Upper lobe of left lung (tissue), 6 donors: ENCODE measurements at regions not wholly inside any gene's neighbourhood (a gene's known extent, or its start where the extent isn't known, plus 50 kb on each side); places are given as distances from the start of the nearest gene placed in this dataset.

Experiments
- ATAC-seq, 2 donors: fragments of 200-7000 bp; cut with Tn5 transposase; one replicate each; pipeline ENCODE4 v1.9.1; 2022; ENCODE audit warnings: mild to moderate bottlenecking in 2 of 2, moderate library complexity in 2 of 2; ENCODE audit not compliant: low FRiP score in 2 of 2
- DNase-seq, 2 donors: peaks; one replicate each; pipeline ENCODE4 v3.0.0-alpha.2; 2019 to 2020
- H3K27ac ChIP-seq, 4 donors: fragments of 200-600 bp; sonication (generic); one replicate each; pipeline ENCODE4 v1.5.1; 2016 to 2019
- H3K27me3 ChIP-seq, 4 donors: fragments of 200-600 bp; sonication (generic); one replicate each; pipeline ENCODE4 v1.5.1; 2017 to 2019
- H3K36me3 ChIP-seq, 4 donors: fragments of 200-600 bp; sonication (generic); one replicate each; pipeline ENCODE4 v1.5.1; 2016 to 2019
- H3K4me1 ChIP-seq, 4 donors: fragments of 200-600 bp; sonication (generic); one replicate each; pipeline ENCODE4 v1.5.1; 2018 to 2019
- H3K4me3 ChIP-seq, 4 donors: fragments of 200-600 bp; sonication (generic); one replicate each; pipeline ENCODE4 v1.5.1; 2017 to 2019; ENCODE audit warnings: mild to moderate bottlenecking in 2 of 4, moderate library complexity in 1 of 4
- H3K9me3 ChIP-seq, 4 donors: fragments of 200-600 bp; sonication (generic); one replicate each; pipeline ENCODE4 v1.5.1; 2018 to 2019
- CTCF ChIP-seq, 6 experiments: fragments of 450-650 bp in 4 of 6; fragments of 200-600 bp in 2 of 6; sonication (generic) in 2 of 6; IDR thresholded peaks; one replicate each; pipeline ENCODE4 v1.5.1; 2016 to 2019; ENCODE audit warnings: antibody characterized with exemption in 6 of 6
- EP300 ChIP-seq, 4 donors: sonication (generic); formaldehyde crosslinking; IDR thresholded peaks; one replicate each; pipeline ENCODE4 v1.5.1; 2017; ENCODE audit warnings: antibody characterized with exemption in 4 of 4, control low read depth in 2 of 4
- POLR2A ChIP-seq, 4 donors: fragments of 450-650 bp; IDR thresholded peaks; one replicate each; pipeline ENCODE4 v1.5.1; 2016 to 2017; ENCODE audit warnings: antibody characterized with exemption in 4 of 4, mild to moderate bottlenecking in 2 of 4
- POLR2AphosphoS5 ChIP-seq, 2 donors: sonication (generic); formaldehyde crosslinking; IDR thresholded peaks; one replicate each; pipeline ENCODE4 v1.5.1; 2017; ENCODE audit warnings: antibody characterized with exemption in 2 of 2
- WGBS, 2 donors: methylation state at CpG; one replicate each; pipeline ENCODE4 v1.1.5; 2017 to 2018; 5-methylcytosine and 5-hydroxymethylcytosine counted together
- donor health status: DM: no; HTN: no; CAD: no; lungs with moderate emphysema.
- donor health status: DM: no; HTN: yes; CAD: no; lungs with severe emphysema.

- Histone ChIP-seq H3K27ac (no peak overlapping the region), H3K27me3 (no peaks in the 10 kb centered on the region), H3K9me3 (no peaks in the 10 kb centered on the region), H3K4me3 (no peak overlapping the region), H3K36me3 (no peaks in the 10 kb centered on the region), H3K4me1 (no peaks in the 10 kb centered on the region)
- ATAC-seq (no peak), DNase-seq (no peak)
- WGBS, 2 donors = 89 to 95% methylated on average over 4 of the region's 4 CpGs
- TF ChIP-seq POLR2A (IDR thresholded peaks at IDR 0.05) (no peak), CTCF (IDR thresholded peaks at IDR 0.05) (no peak), POLR2AphosphoS5 (IDR thresholded peaks at IDR 0.05) (no peak), EP300 (IDR thresholded peaks at IDR 0.05) (no peak)
Measured at GRCh38 chr13:105538346-105538745, 997.1 kb downstream of the EFNB2 start.

GRCh38 chr13:105537113-105537512 is 998.3 kb downstream of the EFNB2 start:
- Histone ChIP-seq H3K27me3 (no peaks in the 10 kb centered on the region), H3K27ac (no peak overlapping the region), H3K36me3 (no peaks in the 10 kb centered on the region), H3K4me3 (no peak overlapping the region), H3K9me3 (no peaks in the 10 kb centered on the region), H3K4me1 (no peaks in the 10 kb centered on the region)
- DNase-seq = no peak
- no peak for ATAC-seq
- 67 to 69% methylated on average over 7 of the region's 7 CpGs for WGBS, 2 donors
- TF ChIP-seq POLR2AphosphoS5 (IDR thresholded peaks at IDR 0.05) = no peak
- no peak for TF ChIP-seq POLR2A (IDR thresholded peaks at IDR 0.05)
- no peak for TF ChIP-seq EP300 (IDR thresholded peaks at IDR 0.05)
- no peak for TF ChIP-seq CTCF (IDR thresholded peaks at IDR 0.05)

- ATAC-seq (no peak), DNase-seq (no peak)
- Histone ChIP-seq H3K27ac (no peak overlapping the region), H3K9me3 (no peaks in the 10 kb centered on the region), H3K4me1 (no peaks in the 10 kb centered on the region), H3K36me3 (no peaks in the 10 kb centered on the region), H3K27me3 (no peaks in the 10 kb centered on the region), H3K4me3 (no peak overlapping the region)
- TF ChIP-seq POLR2A (IDR thresholded peaks at IDR 0.05) (no peak), CTCF (IDR thresholded peaks at IDR 0.05) (no peak), EP300 (IDR thresholded peaks at IDR 0.05) (no peak), POLR2AphosphoS5 (IDR thresholded peaks at IDR 0.05) (no peak)
- WGBS, 2 donors = 94 to 97% methylated on average over 3 of the region's 3 CpGs
Measured at GRCh38 chr13:105530468-105530867, 1005.0 kb downstream of the EFNB2 start.

- Histone ChIP-seq H3K27ac (no peak overlapping the region), H3K27me3 (no peaks in the 10 kb centered on the region), H3K4me3 (no peak overlapping the region), H3K4me1 (no peaks in the 10 kb centered on the region), H3K9me3 (no peaks in the 10 kb centered on the region), H3K36me3 (no peaks in the 10 kb centered on the region)
- TF ChIP-seq CTCF (IDR thresholded peaks at IDR 0.05) = no peak
- no peak for TF ChIP-seq POLR2A (IDR thresholded peaks at IDR 0.05)
- no peak for TF ChIP-seq POLR2AphosphoS5 (IDR thresholded peaks at IDR 0.05)
- no peak for TF ChIP-seq EP300 (IDR thresholded peaks at IDR 0.05)
- DNase-seq = no peak
- no peak for ATAC-seq
- 85 to 96% methylated on average over 5 of the region's 5 CpGs for WGBS, 2 donors
Measured at GRCh38 chr13:105527127-105527526, 1008.3 kb downstream of the EFNB2 start.

- TF ChIP-seq POLR2AphosphoS5 (IDR thresholded peaks at IDR 0.05) (no peak), EP300 (IDR thresholded peaks at IDR 0.05) (no peak), CTCF (IDR thresholded peaks at IDR 0.05) (no peak), POLR2A (IDR thresholded peaks at IDR 0.05) (no peak)
- Histone ChIP-seq H3K4me3 (no peak overlapping the region), H3K27me3 (no peaks in the 10 kb centered on the region), H3K27ac (no peak overlapping the region), H3K36me3 (no peaks in the 10 kb centered on the region), H3K9me3 (no peaks in the 10 kb centered on the region), H3K4me1 (no peaks in the 10 kb centered on the region)
- ATAC-seq (no peak), DNase-seq (no peak)
- WGBS, 2 donors = 0% methylated on average over 1 of the region's 1 CpG
Measured at GRCh38 chr13:105519771-105520170, 1015.7 kb downstream of the EFNB2 start.
